GM12864 (cell line): ENCODE measurements at regions not wholly inside any gene's neighbourhood (a gene's known extent, or its start where the extent isn't known, plus 50 kb on each side); places are given as distances from the start of the nearest gene placed in this dataset.

Source experiments
- DNase-seq: peaks from one replicate; pipeline ENCODE4 v3.0.0-alpha.2; 2011; ENCODE audit warnings: low read depth
- H3K4me3 ChIP-seq: 2 replicates; pipeline ENCODE4 v1.5.1; 2011; ENCODE audit warnings: mild to moderate bottlenecking, low read depth, low read length, control low read depth
- CTCF ChIP-seq: IDR thresholded peaks from 2 replicates; pipeline ENCODE4 v1.5.1; 2011; ENCODE audit warnings: low read depth, mild to moderate bottlenecking, moderate library complexity, low read length, control low read depth, inconsistent platforms; ENCODE audit errors: missing control alignments

- no peak for TF ChIP-seq CTCF
- no peak for DNase-seq
Measured at GRCh38 chr19:5230730-5231555, 109.7 kb downstream of the PTPRS start.

GRCh38 chr19:5229778-5230335 lies 110.8 kb downstream of the PTPRS start:
- TF ChIP-seq CTCF, result no peak
- DNase-seq, result no peak
- no peak overlapping the region for H3K4me3 ChIP-seq

More at GRCh38 chr19:5230730-5231555, 109.7 kb downstream of the PTPRS start:
- H3K4me3 ChIP-seq, result no peak overlapping the region

- TF ChIP-seq CTCF, result no peak
- H3K4me3 ChIP-seq, result no peak overlapping the region
- DNase-seq, result no peak
Measured at GRCh38 chr19:5228932-5229777, 111.5 kb downstream of the PTPRS start.

GRCh38 chr19:5228490-5228889 lies 112.1 kb downstream of the PTPRS start:
- DNase-seq, result no peak
- TF ChIP-seq CTCF, result no peak
- H3K4me3 ChIP-seq, result no peak overlapping the region

- DNase-seq, result no peak
- H3K4me3 ChIP-seq, result no peak overlapping the region
- TF ChIP-seq CTCF, result peak; percentile 74
Measured at GRCh38 chr19:5225486-5226345, 114.9 kb downstream of the PTPRS start.

- H3K4me3 ChIP-seq, result no peak overlapping the region
- no peak for DNase-seq
- TF ChIP-seq CTCF, result no peak
Measured at GRCh38 chr19:5224480-5224879, 116.1 kb downstream of the PTPRS start.
